Prostate gland (tissue), 2 donors: ENCODE measurements at regions not wholly inside any gene's neighbourhood (a gene's known extent, or its start where the extent isn't known, plus 50 kb on each side); places are given as distances from the start of the nearest gene placed in this dataset.

Experiments
- CTCF ChIP-seq, 4 experiments: fragments of 200-600 bp in 2 of 4; fragments of 450-650 bp in 2 of 4; sonication (generic) in 2 of 4; IDR thresholded peaks; 1 replicate in 3 of 4; 2 replicates in 1 of 4; pipeline ENCODE4 v1.5.1; 2016 to 2019; ENCODE audit warnings: antibody characterized with exemption in 4 of 4, mild to moderate bottlenecking in 2 of 4, moderate library complexity in 2 of 4
- POLR2A ChIP-seq: fragments of 450-650 bp; IDR thresholded peaks from one replicate; pipeline ENCODE4 v1.6.1; 2016; ENCODE audit warnings: antibody characterized with exemption, mild to moderate bottlenecking

DNA sequence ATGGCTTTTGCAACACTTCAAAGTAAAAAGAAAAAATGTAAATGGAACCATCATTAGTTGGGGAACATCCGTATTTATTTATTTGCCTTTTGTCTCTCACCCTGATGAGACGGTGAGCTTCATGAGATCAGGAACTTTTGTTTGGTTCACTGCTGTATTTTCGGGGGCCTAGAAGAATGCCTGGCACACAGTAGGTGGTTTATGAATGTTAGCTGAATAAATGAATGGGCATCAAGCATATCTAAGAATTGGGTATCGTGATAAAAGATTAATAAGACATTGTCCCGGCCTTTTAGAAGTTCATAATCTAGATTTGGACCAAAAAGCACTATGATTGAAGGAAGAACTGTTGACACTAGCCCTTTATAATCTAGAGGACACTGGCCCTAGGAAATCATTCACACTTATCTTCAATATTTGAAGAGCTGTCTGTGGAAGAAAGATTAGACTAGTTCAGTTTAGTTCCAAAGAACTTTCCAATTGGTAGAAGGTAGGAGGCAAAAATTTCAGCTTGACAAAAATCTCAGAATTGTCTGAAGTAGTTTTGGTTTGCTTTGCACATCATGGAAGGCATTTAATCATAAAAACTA is 70.3 kb upstream of the CD83 start:
- TF ChIP-seq CTCF (IDR thresholded peaks at IDR 0.05) (no peak), POLR2A (no peak)
